T-helper 17 cell (primary cell): ENCODE measurements at regions not wholly inside any gene's neighbourhood (a gene's known extent, or its start where the extent isn't known, plus 50 kb on each side); places are given as distances from the start of the nearest gene placed in this dataset.

ENCODE experiments used
- ATAC-seq: fragments of 150-1000 bp; cut with Tn5 transposase; 2 replicates; pipeline ENCODE4 v1.10.0; 2021; ENCODE audit warnings: mild to moderate bottlenecking, moderate library complexity
- DNase-seq, 3 donors: peaks; one replicate each; pipeline versions ENCODE4 v3.0.0 to v3.0.0-alpha.2; 2020 to 2021
- H3K9me3 ChIP-seq: one replicate; pipeline ENCODE4 v1.7.0; 2013; ENCODE audit warnings: low read length, mild to moderate bottlenecking; ENCODE audit not compliant: control insufficient read depth, poor library complexity, severe bottlenecking
- H3K27ac Mint-ChIP-seq: one replicate; pipeline ENCODE4 v1.8.0; 2022; ENCODE audit warnings: mild to moderate bottlenecking, moderate library complexity, mixed read lengths
- H3K27me3 Mint-ChIP-seq: one replicate; pipeline ENCODE4 v1.8.0; 2022; ENCODE audit warnings: mixed read lengths
- H3K36me3 Mint-ChIP-seq: one replicate; pipeline ENCODE4 v1.8.0; 2022; ENCODE audit warnings: low read depth, mixed read lengths
- H3K4me1 Mint-ChIP-seq: one replicate; pipeline ENCODE4 v1.8.0; 2022; ENCODE audit warnings: mild to moderate bottlenecking, mixed read lengths
- H3K4me3 Mint-ChIP-seq: one replicate; pipeline ENCODE4 v1.8.0; 2022; ENCODE audit warnings: mild to moderate bottlenecking, moderate library complexity, mixed read lengths

DNA sequence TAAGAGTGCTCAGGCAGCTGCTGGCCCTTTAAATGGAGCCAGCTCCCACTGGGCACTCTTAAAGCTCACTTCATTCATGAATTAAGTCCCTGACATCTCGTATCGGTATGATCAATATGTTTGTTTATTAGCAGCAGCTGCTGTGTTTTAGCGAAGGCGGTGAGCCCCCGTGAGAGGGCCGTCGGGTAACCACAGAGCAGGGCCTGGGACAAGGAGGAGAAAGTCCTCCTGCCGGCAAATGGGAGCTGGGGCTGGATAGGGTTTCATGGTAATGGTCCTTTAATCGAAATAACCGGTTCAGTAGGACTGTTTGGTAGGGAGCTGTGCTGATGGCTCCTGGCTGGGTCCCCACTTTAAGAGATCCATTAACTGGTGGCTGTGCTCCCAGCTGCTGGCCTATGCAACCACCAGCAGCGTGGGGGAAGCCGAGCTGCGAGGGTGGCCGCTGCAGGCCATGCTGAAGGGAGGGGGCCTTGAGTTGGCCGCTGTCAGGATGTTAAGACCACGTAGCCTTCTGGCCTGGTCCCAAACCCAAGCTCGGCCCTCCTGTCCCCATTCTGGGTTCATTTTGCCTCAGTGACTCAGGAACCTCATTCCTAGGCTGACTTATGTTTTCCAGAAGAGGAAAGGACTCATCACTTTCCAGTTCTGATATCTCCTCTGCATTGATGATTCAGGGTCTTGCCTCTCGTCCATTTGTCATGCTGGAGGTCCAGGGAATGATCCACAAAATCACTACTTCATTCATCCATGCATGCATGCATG lies 67.6 kb upstream of the NTRK3 start:
- Mint-ChIP-seq H3K27me3 (peaks cover 56% of the 10 kb centered on the region), H3K36me3 (no peaks in the 10 kb centered on the region), H3K4me3 (no peak overlapping the region), H3K4me1 (no peaks in the 10 kb centered on the region), H3K27ac (no peak overlapping the region)
- ATAC-seq (no peak), DNase-seq (no peak)
- no peaks in the 10 kb centered on the region for H3K9me3 ChIP-seq

DNA sequence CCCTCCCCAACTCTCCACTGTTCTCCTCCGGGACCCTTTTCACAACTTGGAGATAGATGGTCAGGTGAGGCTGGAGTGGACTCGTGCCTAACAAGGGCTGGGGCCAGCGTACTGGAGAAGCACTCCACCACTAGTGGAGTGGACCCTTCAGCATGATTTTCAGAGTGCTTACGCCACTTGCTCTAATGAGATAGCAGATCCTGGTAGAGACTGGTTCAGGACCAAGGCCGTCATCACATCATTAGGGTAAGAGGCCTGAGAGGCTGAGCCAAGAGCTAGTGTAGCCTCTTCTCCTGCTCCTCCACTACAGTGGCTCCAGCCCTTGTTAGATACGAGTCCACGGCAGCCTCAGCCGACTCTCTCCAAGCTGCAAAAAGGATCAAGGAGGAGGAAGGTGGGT lies 66.9 kb upstream of the NTRK3 start:
- H3K9me3 ChIP-seq, result no peaks in the 10 kb centered on the region
- Mint-ChIP-seq H3K27me3 (peaks cover 55% of the 10 kb centered on the region), H3K4me1 (no peaks in the 10 kb centered on the region), H3K4me3 (no peak overlapping the region), H3K36me3 (no peaks in the 10 kb centered on the region), H3K27ac (no peak overlapping the region)
- ATAC-seq (no peak), DNase-seq (no peak)

DNA sequence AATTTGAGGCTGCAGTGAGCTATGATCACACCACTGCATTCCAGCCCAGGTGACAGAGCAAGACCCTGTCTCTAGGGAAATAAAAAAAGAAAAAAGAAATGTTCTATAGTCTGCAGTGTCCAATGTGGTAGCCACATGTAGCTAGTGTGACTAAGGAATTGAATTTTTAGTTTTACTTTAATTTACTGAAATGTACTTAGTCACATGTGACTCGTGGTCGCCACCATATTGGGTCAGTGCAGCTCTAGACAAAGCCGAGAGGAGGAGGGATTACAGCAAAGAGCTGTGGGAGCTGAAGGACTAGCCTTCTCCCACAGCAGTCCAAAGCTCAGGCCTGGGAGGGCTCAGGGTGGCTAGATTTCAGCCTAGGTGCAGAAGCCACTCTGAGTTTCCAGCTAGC lies 65.9 kb upstream of the NTRK3 start:
- Mint-ChIP-seq H3K4me3 (no peak overlapping the region), H3K36me3 (no peaks in the 10 kb centered on the region), H3K27me3 (peaks cover 53% of the 10 kb centered on the region), H3K4me1 (no peaks in the 10 kb centered on the region), H3K27ac (no peak overlapping the region)
- H3K9me3 ChIP-seq, result no peaks in the 10 kb centered on the region
- ATAC-seq, result no peak
- DNase-seq, result no peak

DNA sequence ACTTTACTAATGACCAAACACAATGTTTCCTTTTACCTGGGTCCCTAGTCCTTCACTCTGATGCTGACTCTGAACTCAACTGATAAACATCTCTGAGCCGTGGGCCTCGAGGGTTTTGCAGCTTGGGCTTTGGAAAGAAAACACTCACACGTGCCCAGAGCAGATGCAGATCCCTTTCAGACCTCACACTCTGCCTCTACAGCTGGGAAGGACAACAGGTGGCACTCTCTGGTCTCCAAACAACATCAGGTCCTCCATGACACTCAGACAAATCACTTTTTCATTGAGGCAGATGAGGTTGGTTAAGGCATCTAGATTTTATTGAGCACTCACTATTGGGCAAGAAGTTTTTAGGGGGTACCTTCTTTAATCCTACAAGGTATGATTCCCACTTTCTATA lies 64.7 kb upstream of the NTRK3 start:
- Mint-ChIP-seq H3K4me1 (no peaks in the 10 kb centered on the region), H3K4me3 (no peak overlapping the region), H3K27ac (no peak overlapping the region), H3K36me3 (no peaks in the 10 kb centered on the region), H3K27me3 (peaks cover 49% of the 10 kb centered on the region)
- ATAC-seq (no peak), DNase-seq (no peak)
- H3K9me3 ChIP-seq, result no peaks in the 10 kb centered on the region

DNA sequence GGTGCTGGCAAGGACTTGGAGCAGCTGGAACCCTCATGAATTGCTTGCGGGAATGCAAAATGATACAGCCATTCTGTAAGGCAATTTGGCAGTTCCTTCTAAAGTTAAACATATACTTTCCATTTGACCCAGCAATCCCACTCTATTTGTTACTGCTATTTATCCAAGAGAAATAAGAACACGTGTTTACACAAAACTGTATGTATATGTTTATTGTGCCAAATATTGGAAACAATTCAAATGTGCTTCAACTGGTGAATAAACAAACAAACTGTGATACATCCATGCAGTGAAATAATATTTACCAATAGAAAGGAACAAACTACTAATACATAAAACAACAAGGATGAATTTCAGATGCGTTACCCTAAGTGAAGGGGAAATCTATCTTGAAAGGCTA lies 60.0 kb upstream of the NTRK3 start:
- H3K36me3 Mint-ChIP-seq, result no peaks in the 10 kb centered on the region
- peaks cover 19% of the 10 kb centered on the region for H3K27me3 Mint-ChIP-seq
- no peaks in the 10 kb centered on the region for H3K9me3 ChIP-seq
- ATAC-seq (no peak), DNase-seq (no peak)
- no peak overlapping the region for H3K4me3 Mint-ChIP-seq
- H3K27ac Mint-ChIP-seq, result no peak overlapping the region
- H3K4me1 Mint-ChIP-seq, result no peaks in the 10 kb centered on the region

DNA sequence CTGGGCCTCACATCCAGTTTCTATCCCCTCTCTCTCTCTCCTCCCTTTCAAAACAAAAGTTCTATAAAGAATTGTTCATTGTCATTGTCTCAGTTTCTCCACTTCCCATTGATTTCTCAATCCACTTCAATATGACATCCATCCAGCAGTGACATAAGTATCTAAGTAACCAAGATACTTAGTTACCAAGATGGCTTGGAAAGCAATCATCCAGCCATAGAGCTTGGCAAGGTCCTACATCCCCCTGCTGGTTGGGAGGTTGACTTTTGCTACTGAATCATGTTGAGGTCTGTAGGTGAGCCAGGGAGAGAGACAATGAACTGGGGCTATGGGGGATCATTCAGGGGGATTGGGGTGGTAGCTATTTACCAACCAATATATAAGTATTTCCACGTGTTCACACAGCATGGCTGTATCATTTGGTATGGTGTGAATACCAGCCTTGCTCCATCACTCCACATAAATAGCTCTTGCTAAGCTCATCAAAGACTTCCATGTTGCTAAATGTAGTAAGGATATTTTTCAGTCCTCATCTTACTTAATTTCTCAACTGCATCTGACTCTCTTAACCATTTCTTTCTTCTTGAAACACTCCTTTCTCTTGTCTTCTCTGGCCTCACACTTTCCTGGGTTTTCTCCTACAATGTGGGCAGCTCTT lies 58.8 kb upstream of the NTRK3 start:
- Mint-ChIP-seq H3K36me3 (no peaks in the 10 kb centered on the region), H3K4me1 (no peaks in the 10 kb centered on the region), H3K27me3 (peaks cover 20% of the 10 kb centered on the region), H3K27ac (no peak overlapping the region), H3K4me3 (no peak overlapping the region)
- H3K9me3 ChIP-seq, result no peaks in the 10 kb centered on the region
- ATAC-seq, result no peak
- no peak for DNase-seq

DNA sequence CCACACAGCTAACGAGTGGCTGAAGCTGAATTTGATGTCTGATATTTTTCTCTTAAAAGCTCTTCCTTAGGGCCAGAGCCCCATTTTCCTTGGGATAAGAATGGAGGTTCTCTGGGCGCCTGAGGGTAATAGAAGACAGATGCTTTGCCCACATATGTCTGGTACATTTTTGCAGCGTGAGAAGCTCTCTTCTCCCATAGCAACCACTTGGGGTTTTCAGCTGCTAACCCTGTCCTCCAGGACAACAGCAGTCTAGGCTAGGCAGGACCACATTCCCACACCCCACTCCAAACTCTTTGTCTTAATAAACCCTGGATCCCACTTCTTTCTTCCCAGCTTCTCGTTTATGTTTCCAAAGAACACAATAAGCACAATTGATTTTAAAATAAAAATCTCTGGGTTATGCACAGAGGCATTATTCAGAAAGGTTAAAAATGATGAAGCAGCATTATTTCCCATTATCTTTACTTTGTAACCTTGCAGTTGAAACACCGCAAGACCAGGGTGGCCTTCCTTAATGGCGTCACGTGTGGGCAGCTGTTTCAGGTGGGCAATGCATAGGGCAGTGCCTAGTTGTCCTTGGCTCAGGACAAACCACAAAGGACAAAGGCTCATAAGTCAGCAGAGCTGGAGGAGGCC lies 56.5 kb upstream of the NTRK3 start:
- H3K27me3 Mint-ChIP-seq, result peaks cover 34% of the 10 kb centered on the region
- DNase-seq (no peak), ATAC-seq (no peak)
- H3K36me3 Mint-ChIP-seq, result no peaks in the 10 kb centered on the region
- peaks cover 2% of the 10 kb centered on the region for H3K4me1 Mint-ChIP-seq
- no peaks in the 10 kb centered on the region for H3K9me3 ChIP-seq
- H3K27ac Mint-ChIP-seq, result no peak overlapping the region
- no peak overlapping the region for H3K4me3 Mint-ChIP-seq

DNA sequence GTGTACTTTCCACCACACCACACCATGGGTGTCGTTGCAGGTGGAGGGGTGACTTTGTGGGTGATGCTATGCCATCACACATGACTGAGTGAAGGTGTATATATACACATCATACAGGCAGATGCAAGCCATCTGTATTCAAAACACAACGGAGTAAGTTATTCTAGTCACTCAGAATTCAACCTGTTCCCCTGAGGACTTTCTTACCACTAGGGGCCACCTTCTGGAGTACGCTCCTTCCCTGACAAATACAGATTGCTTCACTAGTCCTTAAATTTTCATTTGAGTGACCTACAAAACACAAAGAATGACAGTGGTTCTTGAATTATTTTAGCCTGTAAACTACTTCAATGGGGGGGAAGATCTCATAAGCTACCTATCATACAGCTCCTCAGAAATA lies 52.8 kb upstream of the NTRK3 start:
- ATAC-seq (no peak), DNase-seq (no peak)
- Mint-ChIP-seq H3K27me3 (peaks cover 48% of the 10 kb centered on the region), H3K27ac (no peak overlapping the region), H3K36me3 (no peaks in the 10 kb centered on the region), H3K4me1 (peaks cover 2% of the 10 kb centered on the region), H3K4me3 (no peak overlapping the region)
- no peaks in the 10 kb centered on the region for H3K9me3 ChIP-seq

DNA sequence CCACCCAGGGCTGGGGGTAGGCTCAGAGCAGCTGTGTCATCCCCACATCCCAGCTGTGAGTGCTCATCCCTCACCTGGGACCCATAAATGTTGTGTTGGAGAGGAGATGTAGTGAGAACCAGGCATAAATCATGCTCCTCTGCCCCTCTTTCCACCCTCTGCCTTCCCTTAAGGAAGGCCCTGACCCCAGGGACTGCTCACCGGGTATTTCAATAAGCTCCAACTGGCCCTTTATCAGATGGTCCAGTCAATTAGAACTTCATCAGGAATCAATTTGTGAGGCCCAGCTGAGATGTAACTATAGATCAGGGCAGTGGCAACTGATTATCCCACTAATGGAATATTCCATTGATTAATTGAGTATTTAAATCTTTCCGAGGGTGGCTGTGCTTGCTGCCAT lies 50.8 kb upstream of the NTRK3 start:
- no peak overlapping the region for H3K27ac Mint-ChIP-seq
- no peaks in the 10 kb centered on the region for H3K36me3 Mint-ChIP-seq
- no peak for ATAC-seq
- H3K4me1 Mint-ChIP-seq, result peaks cover 2% of the 10 kb centered on the region
- no peaks in the 10 kb centered on the region for H3K9me3 ChIP-seq
- DNase-seq, result no peak
- H3K4me3 Mint-ChIP-seq, result no peak overlapping the region
- peaks cover 50% of the 10 kb centered on the region for H3K27me3 Mint-ChIP-seq
